Heart left ventricle (tissue), 13 donors: ENCODE measurements at regions not wholly inside any gene's neighbourhood (a gene's known extent, or its start where the extent isn't known, plus 50 kb on each side); places are given as distances from the start of the nearest gene placed in this dataset.

Experiments
- CTCF ChIP-seq, 12 donors: fragments of 200-600 bp; sonication (generic) in 4 of 12; IDR thresholded peaks; one replicate each; pipeline versions ENCODE4 v1.5.0 to v1.8.0; 2018 to 2022; ENCODE audit warnings: antibody characterized with exemption in 12 of 12, mild to moderate bottlenecking in 5 of 12
- POLR2A ChIP-seq, 2 donors: fragments of 450-650 bp; IDR thresholded peaks; one replicate each; pipeline ENCODE4 v1.6.1; 2017; ENCODE audit warnings: antibody characterized with exemption in 2 of 2, mild to moderate bottlenecking in 2 of 2, moderate library complexity in 2 of 2
- donor health status: ischemic (EF 13 %, LVEDD 7.1; RV severe dilation, severe dysfunction).
- donor health status: DM: no; HTN: yes; CAD: no.
- donor health status: DM: no; HTN: no; CAD: no.
- donor health status: ischemic (EF 25% LVEDD 6.9; RV normal size, moderate dysfunction).
- donor health status: ischemic (EF 25% LVEDD 5.7; RV mildly dilated, moderate dysfunction).
- donor health status: ischemic (EF 35%, LVEDD 5.7; RV mildly dilated, moderate dysfunction).
- donor health status: nonischemic (EF 11% LVEDD 7.7; RV severe dilation, severe dysfunction).
- donor health status: DM: yes; HTN: yes; CAD: no.
- donor health status: PGD.
- donor health status: ischemic (EF 29% LVEDD 5.4; RV normal size, mild dysfunction).
- donor health status: nonischemic (EF 23%, LVEDD 6.1; RV moderate dilation, normal function).

GRCh38 chr4:148634476-148634875, 192.3 kb upstream of the NR3C2 start:
- TF ChIP-seq CTCF (IDR thresholded peaks at IDR 0.05), result no peak
- no peak for TF ChIP-seq POLR2A (IDR thresholded peaks at IDR 0.05)
